ENCODE measurements at regions not wholly inside any gene's neighbourhood (a gene's known extent, or its start where the extent isn't known, plus 50 kb on each side); places are given as distances from the start of the nearest gene placed in this dataset.

DNA sequence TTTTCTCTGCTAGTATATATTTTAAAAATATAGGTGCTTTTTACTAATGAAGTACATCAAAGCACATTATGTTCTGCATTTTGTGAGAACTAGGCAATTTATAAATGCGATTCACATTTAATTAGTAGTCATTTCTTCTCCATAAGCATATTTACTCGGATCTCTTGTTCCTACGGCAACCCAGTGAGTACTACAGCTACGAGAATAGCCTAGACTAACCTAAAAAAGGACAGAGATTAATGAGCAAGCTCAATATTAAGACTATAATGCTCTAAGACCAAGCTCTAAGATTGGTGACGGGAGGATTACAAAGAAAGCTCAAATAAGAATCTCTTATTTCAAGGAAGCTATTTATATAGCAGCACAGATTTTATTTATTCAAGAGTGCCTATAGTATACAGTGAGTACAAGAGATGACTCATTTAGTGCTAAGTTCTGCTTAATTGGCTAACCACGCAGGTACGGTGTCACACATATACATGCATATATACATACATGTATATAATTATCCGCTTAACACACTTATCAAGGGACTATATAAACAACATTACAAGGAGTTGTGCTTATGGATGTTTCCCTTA is 364.7 kb downstream of the GPD2 start:
- TF ChIP-seq CTCF (IDR thresholded peaks at IDR 0.05; ENCODE audit: low read depth, low read length) = no peak
- no peak for DNase-seq (ENCODE audit: extremely low read depth, low read depth)

- DNase-seq (ENCODE audit: extremely low read depth, low read depth) = no peak
- no peak for TF ChIP-seq CTCF (IDR thresholded peaks at IDR 0.05; ENCODE audit: low read depth, low read length)
Observed at GRCh38 chr2:156803243-156803642, 367.1 kb downstream of the GPD2 start.

- no peak for DNase-seq (ENCODE audit: extremely low read depth, low read depth)
- TF ChIP-seq CTCF (IDR thresholded peaks at IDR 0.05; ENCODE audit: low read depth, low read length) = no peak
Observed at GRCh38 chr2:156803967-156804366, 367.8 kb downstream of the GPD2 start.

GRCh38 chr2:156810094-156810493 is 373.9 kb downstream of the GPD2 start:
- DNase-seq (ENCODE audit: extremely low read depth, low read depth) = no peak
- no peak for TF ChIP-seq CTCF (IDR thresholded peaks at IDR 0.05; ENCODE audit: low read depth, low read length)

GRCh38 chr2:156812496-156812895 is 376.3 kb downstream of the GPD2 start:
- TF ChIP-seq CTCF (IDR thresholded peaks at IDR 0.05; ENCODE audit: low read depth, low read length) = no peak
- no peak for DNase-seq (ENCODE audit: extremely low read depth, low read depth)

DNA sequence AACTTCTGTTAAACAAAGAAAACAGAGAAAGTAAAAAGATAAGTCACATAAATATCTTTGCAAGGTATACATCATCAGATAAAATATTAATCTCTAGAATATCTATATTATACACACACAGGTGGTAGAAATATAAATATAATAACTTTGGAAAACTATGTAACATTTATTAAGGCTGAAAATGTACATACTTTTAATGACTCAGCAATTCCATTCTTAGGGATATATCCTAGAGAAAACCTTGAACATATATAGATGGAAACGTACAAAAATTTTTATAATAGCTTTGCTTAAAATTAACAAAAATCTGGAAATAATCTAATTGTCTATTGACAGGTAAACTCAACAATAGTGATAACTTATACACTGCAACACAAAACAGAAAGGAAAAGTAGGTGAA is 381.3 kb downstream of the GPD2 start:
- no peak for TF ChIP-seq CTCF (IDR thresholded peaks at IDR 0.05; ENCODE audit: low read depth, low read length)

DNA sequence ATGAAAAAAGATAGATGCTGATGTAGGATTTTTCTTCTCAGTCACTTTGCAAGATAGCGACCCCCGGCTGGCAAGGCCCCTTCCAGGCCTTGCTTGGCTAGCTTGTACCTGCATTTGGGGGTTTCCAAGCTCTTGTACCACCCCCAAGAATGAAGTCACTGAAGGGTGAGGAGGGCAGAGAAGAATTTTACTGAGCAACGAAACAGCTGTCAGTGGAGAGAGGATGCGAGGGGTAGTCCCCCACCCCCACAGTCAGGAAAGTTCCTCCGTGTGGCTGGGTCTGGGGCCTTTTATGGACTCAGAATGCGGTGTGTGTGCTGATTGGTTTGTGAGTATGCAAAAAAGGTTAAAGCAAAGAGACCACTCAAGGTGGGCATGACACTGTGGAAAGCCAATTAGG is 382.0 kb downstream of the GPD2 start:
- TF ChIP-seq CTCF (IDR thresholded peaks at IDR 0.05; ENCODE audit: low read depth, low read length) = no peak
- no peak for DNase-seq (ENCODE audit: extremely low read depth, low read depth)

More for the DNA sequence above, 381.3 kb downstream of the GPD2 start:
- DNase-seq (ENCODE audit: extremely low read depth, low read depth) = no peak

Measured in AG09319 (cell line).